ENCODE measurements at regions not wholly inside any gene's neighbourhood (a gene's known extent, or its start where the extent isn't known, plus 50 kb on each side); places are given as distances from the start of the nearest gene placed in this dataset.

DNA sequence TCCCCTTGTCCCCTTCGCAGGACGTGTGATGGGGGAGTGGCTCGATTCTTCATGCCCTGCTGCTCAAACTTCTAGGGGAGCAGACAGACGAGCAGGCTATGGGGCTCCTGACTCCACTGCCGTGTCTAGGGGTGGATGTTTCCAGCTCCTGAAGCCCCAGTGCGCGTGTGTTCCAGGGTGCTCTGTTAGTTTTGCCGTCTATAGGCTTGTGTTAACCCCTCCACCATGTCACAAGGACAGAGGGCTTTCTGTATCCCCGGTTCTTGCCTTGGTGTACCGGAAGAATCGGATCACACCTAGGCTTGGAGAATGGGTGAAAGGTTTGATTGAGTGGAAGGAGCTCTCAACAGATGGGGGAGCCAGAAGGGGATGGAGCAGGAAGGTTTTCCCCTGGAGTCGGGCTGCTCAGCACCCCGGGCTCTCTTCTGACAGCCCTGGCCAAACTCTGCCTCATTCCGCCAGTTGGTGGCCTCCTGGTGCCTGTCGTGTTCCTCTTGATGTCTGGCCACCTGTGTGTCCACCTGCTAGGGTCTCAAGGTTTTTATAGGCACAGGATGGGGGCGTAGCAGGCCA, 810.7 kb downstream of the BRD1 start:
- TF ChIP-seq, protein P1, sequence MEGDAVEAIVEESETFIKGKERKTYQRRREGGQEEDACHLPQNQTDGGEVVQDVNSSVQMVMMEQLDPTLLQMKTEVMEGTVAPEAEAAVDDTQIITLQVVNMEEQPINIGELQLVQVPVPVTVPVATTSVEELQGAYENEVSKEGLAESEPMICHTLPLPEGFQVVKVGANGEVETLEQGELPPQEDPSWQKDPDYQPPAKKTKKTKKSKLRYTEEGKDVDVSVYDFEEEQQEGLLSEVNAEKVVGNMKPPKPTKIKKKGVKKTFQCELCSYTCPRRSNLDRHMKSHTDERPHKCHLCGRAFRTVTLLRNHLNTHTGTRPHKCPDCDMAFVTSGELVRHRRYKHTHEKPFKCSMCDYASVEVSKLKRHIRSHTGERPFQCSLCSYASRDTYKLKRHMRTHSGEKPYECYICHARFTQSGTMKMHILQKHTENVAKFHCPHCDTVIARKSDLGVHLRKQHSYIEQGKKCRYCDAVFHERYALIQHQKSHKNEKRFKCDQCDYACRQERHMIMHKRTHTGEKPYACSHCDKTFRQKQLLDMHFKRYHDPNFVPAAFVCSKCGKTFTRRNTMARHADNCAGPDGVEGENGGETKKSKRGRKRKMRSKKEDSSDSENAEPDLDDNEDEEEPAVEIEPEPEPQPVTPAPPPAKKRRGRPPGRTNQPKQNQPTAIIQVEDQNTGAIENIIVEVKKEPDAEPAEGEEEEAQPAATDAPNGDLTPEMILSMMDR (IDR thresholded peaks at IDR 0.05) = no peak
- TF ChIP-seq POLR2A (IDR thresholded peaks at IDR 0.05) = no peak

All from adrenal gland (tissue), 5 donors.